ENCODE measurements at regions not wholly inside any gene's neighbourhood (a gene's known extent, or its start where the extent isn't known, plus 50 kb on each side); places are given as distances from the start of the nearest gene placed in this dataset.
"Not testable (repeated sequence)": the region's sequence is repeated elsewhere in the genome, so short reads cannot be mapped to it uniquely, and the experiment has no call there.

DNA sequence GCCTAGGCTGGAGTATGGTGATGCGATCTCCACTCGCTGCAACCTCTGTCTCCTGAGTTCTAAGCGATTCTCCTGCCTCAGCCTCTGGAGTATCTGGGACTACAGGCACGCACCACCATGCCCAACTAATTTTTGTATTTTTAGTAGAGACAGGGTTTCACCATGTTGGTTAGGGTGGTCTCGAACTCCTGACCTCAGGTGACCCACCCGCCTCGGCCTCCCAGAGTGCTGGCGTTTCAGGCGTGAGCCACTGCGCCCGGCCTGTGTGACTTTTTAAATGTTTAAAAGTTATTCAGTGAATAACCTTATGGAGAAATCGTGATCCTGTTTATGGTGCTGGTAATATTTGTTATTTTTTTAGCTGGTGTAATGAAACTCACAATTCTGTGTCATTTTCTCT is 304.6 kb downstream of the PCDH7 start:
- not testable (repeated sequence) for H3K9me3 ChIP-seq (ENCODE audit: control insufficient read depth, insufficient read depth, low read length); H3K27me3 ChIP-seq (ENCODE audit: control insufficient read depth, insufficient read depth, low read length); H3K36me3 ChIP-seq (ENCODE audit: control insufficient read depth, insufficient read depth, low read length); H3K4me3 ChIP-seq (ENCODE audit: low read length); DNase-seq (ENCODE audit: low read depth, low spot score); H3K4me1 ChIP-seq (ENCODE audit: control insufficient read depth, insufficient read depth, low read length); H3K27ac ChIP-seq (ENCODE audit: low read length)
- no CpG with 5 or more reads among the region's 12 CpGs for WGBS (ENCODE audit: insufficient coverage, insufficient read length)

DNA sequence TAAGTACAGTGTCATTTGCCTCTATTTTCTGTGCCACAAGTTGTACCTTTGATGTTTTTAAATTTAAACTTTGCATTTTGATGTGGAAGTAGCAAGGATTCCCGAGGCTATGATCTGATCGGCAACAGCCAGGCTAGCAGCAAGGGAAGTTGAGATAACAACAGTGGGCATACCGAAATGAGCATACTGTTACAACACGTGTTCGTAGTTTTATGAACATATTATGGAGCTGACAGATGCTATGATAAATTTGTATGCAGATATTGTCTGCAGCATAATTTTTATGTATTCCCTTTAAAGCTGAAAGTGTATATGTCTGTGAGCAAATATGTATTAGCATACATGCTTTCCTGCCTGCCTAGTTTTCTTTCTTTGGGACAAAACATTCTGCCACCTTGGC is 306.1 kb downstream of the PCDH7 start:
- WGBS (ENCODE audit: insufficient coverage, insufficient read length), result no CpG with 5 or more reads among the region's 5 CpGs
- Histone ChIP-seq H3K27ac (ENCODE audit: low read length) (no peak overlapping the region), H3K4me3 (ENCODE audit: low read length) (no peak overlapping the region), H3K27me3 (ENCODE audit: control insufficient read depth, insufficient read depth, low read length) (no peaks in the 10 kb centered on the region), H3K36me3 (ENCODE audit: control insufficient read depth, insufficient read depth, low read length) (no peaks in the 10 kb centered on the region), H3K9me3 (ENCODE audit: control insufficient read depth, insufficient read depth, low read length) (no peaks in the 10 kb centered on the region), H3K4me1 (ENCODE audit: control insufficient read depth, insufficient read depth, low read length) (peaks cover 2% of the 10 kb centered on the region; the same call in 1 of the 2 replicates)
- no peak for DNase-seq (ENCODE audit: low read depth, low spot score)

DNA sequence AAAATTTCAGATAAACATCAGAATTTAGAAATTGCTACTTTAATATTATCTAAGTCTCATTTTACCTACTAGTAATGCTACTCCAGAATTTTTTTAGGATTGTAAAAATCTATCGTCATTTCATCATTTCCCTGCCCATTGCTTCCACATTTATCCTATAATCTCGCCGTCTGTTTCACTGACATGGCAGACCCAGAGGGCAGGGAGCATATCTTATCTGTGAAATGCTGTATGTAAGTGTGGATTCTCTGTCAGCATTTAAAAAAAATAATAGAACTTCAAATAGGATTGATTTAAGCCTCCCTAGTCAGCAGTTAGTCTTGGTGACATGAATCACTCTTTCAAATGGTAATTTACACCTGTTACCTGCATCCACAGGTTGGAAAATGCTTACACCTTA is 314.4 kb downstream of the PCDH7 start:
- WGBS (ENCODE audit: insufficient coverage, insufficient read length), result no CpG with 5 or more reads among the region's 3 CpGs
- Histone ChIP-seq H3K4me1 (ENCODE audit: control insufficient read depth, insufficient read depth, low read length) (peaks cover 2% of the 10 kb centered on the region; the same call in 1 of the 2 replicates), H3K27me3 (ENCODE audit: control insufficient read depth, insufficient read depth, low read length) (no peaks in the 10 kb centered on the region), H3K27ac (ENCODE audit: low read length) (no peak overlapping the region), H3K9me3 (ENCODE audit: control insufficient read depth, insufficient read depth, low read length) (no peaks in the 10 kb centered on the region), H3K36me3 (ENCODE audit: control insufficient read depth, insufficient read depth, low read length) (no peaks in the 10 kb centered on the region), H3K4me3 (ENCODE audit: low read length) (no peak overlapping the region)
- no peak for DNase-seq (ENCODE audit: low read depth, low spot score)

DNA sequence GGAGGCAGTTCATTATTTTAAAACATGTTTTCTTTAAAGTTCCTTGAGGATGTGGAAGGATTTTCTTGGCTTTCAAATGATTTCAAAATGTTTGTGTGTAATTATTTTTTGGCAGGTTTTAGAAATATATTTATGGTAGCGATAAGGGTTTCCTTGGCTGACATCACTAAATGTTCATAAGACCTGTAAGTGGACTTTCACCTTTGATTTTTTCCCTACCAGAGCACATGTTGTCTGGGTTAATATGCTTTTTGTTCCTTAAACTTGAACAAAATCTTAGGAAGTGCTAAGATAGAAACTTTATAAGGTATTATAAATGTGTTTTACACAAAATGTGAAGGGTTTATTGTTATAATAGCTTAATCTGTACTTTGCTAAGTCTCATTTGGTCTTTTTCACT is 315.6 kb downstream of the PCDH7 start:
- 100% methylated on average over 1 of the region's 1 CpG for WGBS (ENCODE audit: insufficient coverage, insufficient read length)
- Histone ChIP-seq H3K36me3 (ENCODE audit: control insufficient read depth, insufficient read depth, low read length) (no peaks in the 10 kb centered on the region), H3K27ac (ENCODE audit: low read length) (no peak overlapping the region), H3K4me3 (ENCODE audit: low read length) (no peak overlapping the region), H3K4me1 (ENCODE audit: control insufficient read depth, insufficient read depth, low read length) (no peaks in the 10 kb centered on the region), H3K27me3 (ENCODE audit: control insufficient read depth, insufficient read depth, low read length) (no peaks in the 10 kb centered on the region), H3K9me3 (ENCODE audit: control insufficient read depth, insufficient read depth, low read length) (no peaks in the 10 kb centered on the region)
- no peak for DNase-seq (ENCODE audit: low read depth, low spot score)

DNA sequence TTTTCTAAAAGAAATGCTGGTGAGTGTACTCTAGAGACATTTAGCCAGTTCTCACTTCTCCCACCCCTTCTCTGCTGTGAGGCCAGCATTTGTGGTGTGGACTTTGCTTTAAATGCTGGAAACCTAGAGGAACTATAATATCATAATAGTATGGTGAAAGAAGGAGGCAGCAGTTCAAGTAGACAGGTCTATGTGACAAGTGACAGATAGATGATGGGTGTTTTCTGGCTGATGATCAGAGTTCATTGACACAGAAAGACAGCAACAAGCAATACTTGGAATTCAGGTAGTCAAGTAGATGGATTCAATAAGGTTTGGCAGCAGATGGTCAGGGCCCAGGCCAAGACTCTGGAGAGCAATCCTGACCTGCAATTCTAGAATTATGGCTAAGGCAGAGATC is 317.5 kb downstream of the PCDH7 start:
- no peaks in the 10 kb centered on the region for H3K27me3 ChIP-seq (ENCODE audit: control insufficient read depth, insufficient read depth, low read length)
- no peak overlapping the region for H3K27ac ChIP-seq (ENCODE audit: low read length)
- no peak overlapping the region for H3K4me3 ChIP-seq (ENCODE audit: low read length)
- H3K36me3 ChIP-seq (ENCODE audit: control insufficient read depth, insufficient read depth, low read length), result no peaks in the 10 kb centered on the region
- no peak for DNase-seq (ENCODE audit: low read depth, low spot score)
- peaks cover 1% of the 10 kb centered on the region; the same call in 1 of the 2 replicates for H3K4me1 ChIP-seq (ENCODE audit: control insufficient read depth, insufficient read depth, low read length)
- no peaks in the 10 kb centered on the region for H3K9me3 ChIP-seq (ENCODE audit: control insufficient read depth, insufficient read depth, low read length)

DNA sequence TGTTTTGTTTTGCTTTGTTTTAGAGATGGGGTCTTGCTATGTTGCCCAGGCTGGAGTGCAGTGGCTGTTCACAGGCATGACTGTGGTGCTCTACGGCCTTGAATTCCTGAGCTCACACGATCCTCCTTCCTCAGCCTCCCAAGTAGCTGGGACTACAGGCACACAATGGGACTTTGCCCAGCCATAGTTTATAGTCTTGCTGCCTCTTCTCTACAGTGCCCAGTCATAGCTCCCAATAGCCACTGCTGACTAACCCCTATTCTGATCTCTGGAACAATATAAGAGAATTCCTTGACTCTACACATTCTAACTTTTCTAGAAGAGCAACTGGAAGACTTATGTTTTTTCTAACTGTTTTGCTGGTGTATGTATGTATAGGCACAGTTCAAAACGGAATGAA is 319.2 kb downstream of the PCDH7 start:
- H3K27me3 ChIP-seq (ENCODE audit: control insufficient read depth, insufficient read depth, low read length), result no peaks in the 10 kb centered on the region
- no peak overlapping the region for H3K4me3 ChIP-seq (ENCODE audit: low read length)
- H3K4me1 ChIP-seq (ENCODE audit: control insufficient read depth, insufficient read depth, low read length), result peaks cover 1% of the 10 kb centered on the region; the same call in 1 of the 2 replicates
- DNase-seq (ENCODE audit: low read depth, low spot score), result no peak
- no peaks in the 10 kb centered on the region for H3K9me3 ChIP-seq (ENCODE audit: control insufficient read depth, insufficient read depth, low read length)
- no CpG with 5 or more reads among the region's 3 CpGs for WGBS (ENCODE audit: insufficient coverage, insufficient read length)
- no peaks in the 10 kb centered on the region for H3K36me3 ChIP-seq (ENCODE audit: control insufficient read depth, insufficient read depth, low read length)
- no peak overlapping the region for H3K27ac ChIP-seq (ENCODE audit: low read length)

DNA sequence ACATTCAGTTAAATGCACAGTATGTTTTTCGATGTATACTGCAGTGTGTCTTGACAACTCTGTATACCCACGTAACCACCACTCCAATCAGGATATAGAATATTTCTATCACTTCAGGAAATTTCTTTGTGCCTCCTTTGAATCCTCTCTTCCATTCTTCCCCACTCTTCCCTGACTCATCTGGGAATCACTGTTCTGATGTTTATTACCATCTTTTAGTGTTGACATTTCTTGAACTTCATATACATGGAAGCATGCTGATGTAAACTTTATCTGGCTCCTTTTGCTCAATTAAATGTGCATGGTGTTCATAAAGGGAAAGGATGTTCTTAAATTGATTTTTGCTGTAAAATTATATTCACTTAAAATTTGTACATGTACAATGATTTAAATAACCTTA is 319.9 kb downstream of the PCDH7 start:
- no peak overlapping the region for H3K27ac ChIP-seq (ENCODE audit: low read length)
- no peaks in the 10 kb centered on the region for H3K27me3 ChIP-seq (ENCODE audit: control insufficient read depth, insufficient read depth, low read length)
- H3K4me1 ChIP-seq (ENCODE audit: control insufficient read depth, insufficient read depth, low read length), result peaks cover 1% of the 10 kb centered on the region; the same call in 1 of the 2 replicates
- H3K4me3 ChIP-seq (ENCODE audit: low read length), result no peak overlapping the region
- DNase-seq (ENCODE audit: low read depth, low spot score), result no peak
- no peaks in the 10 kb centered on the region for H3K36me3 ChIP-seq (ENCODE audit: control insufficient read depth, insufficient read depth, low read length)
- H3K9me3 ChIP-seq (ENCODE audit: control insufficient read depth, insufficient read depth, low read length), result no peaks in the 10 kb centered on the region
- WGBS (ENCODE audit: insufficient coverage, insufficient read length), result no CpG with 5 or more reads among the region's 2 CpGs

DNA sequence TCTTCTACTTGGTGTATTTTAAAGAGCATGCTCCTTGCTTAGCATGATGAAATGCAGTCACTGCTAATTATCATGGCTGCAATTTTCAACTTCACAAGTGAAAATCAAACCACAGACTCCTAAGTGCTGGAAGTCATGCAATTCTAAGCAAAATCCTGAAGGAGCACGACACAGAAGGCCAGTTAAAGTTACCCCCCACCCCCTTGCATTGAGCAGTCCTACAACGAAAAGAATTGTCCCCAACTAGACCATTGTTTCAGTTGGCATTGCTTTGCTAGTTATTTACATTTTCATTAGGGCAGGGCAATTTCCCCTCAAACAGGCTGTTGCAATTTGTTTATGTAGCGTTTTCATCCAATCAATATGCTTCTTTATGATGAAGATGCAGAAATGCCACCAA is 321.2 kb downstream of the PCDH7 start:
- Histone ChIP-seq H3K9me3 (ENCODE audit: control insufficient read depth, insufficient read depth, low read length) (no peaks in the 10 kb centered on the region), H3K4me1 (ENCODE audit: control insufficient read depth, insufficient read depth, low read length) (peaks cover 1% of the 10 kb centered on the region; the same call in 1 of the 2 replicates), H3K36me3 (ENCODE audit: control insufficient read depth, insufficient read depth, low read length) (no peaks in the 10 kb centered on the region), H3K4me3 (ENCODE audit: low read length) (no peak overlapping the region), H3K27ac (ENCODE audit: low read length) (no peak overlapping the region), H3K27me3 (ENCODE audit: control insufficient read depth, insufficient read depth, low read length) (no peaks in the 10 kb centered on the region)
- WGBS (ENCODE audit: insufficient coverage, insufficient read length), result no CpG with 5 or more reads among the region's 3 CpGs
- DNase-seq (ENCODE audit: low read depth, low spot score), result no peak

DNA sequence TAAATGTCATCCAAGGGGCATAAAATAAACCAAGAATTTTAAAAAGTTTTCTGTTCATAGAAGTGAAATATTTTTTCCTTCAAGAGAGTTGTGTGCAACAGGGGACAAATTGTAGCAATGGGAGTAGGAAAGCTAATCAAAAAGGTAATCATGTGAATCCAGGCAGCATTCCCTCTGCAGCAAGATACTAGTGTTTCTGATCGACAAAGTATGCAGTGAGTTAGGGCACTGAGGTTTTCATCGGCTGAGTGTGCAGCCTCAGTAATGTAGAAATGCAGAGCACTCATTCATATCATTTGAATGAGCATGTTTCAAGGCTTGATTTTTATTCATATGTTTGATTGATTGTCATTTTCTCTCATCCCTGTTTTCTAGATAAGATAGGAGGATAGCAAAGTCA is 321.7 kb downstream of the PCDH7 start:
- Histone ChIP-seq H3K27me3 (ENCODE audit: control insufficient read depth, insufficient read depth, low read length) (no peaks in the 10 kb centered on the region), H3K36me3 (ENCODE audit: control insufficient read depth, insufficient read depth, low read length) (no peaks in the 10 kb centered on the region), H3K9me3 (ENCODE audit: control insufficient read depth, insufficient read depth, low read length) (no peaks in the 10 kb centered on the region), H3K4me1 (ENCODE audit: control insufficient read depth, insufficient read depth, low read length) (peaks cover 1% of the 10 kb centered on the region; the same call in 1 of the 2 replicates), H3K27ac (ENCODE audit: low read length) (no peak overlapping the region), H3K4me3 (ENCODE audit: low read length) (no peak overlapping the region)
- no CpG with 5 or more reads among the region's 2 CpGs for WGBS (ENCODE audit: insufficient coverage, insufficient read length)
- DNase-seq (ENCODE audit: low read depth, low spot score), result no peak

DNA sequence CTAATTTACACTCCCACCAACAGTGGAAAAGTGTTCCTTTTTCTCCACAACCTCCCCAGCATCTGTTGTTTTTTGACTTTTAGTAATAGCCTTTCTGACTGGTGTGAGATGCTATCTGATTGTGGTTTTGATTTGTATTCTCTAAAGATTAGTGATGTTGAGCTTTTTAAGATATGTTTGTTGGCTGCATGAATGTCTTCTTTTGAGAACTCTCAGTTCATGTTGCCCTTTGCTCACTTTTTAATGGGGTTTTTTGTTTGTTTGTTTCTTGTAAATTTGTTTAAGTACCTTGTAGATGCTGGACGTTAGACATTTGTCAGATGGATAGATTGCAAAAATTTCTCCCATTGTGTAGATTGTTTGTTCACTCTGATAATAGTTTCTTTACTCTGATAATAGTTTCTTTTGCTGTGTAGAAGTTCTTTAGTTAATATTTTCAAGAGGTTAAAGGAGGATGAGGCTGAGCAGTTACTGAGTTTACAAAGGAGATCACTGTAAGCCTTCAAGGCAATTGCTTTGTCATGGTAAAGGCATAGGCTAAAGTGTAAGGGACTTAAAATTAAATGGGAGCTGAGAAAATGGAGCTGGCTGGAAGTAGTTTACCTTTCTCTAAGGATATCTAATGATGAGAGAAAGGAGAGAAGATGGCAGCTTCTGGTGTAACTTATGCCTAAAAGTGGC is 323.4 kb downstream of the PCDH7 start:
- no CpG with 5 or more reads among the region's 1 CpG for WGBS (ENCODE audit: insufficient coverage, insufficient read length)
- DNase-seq (ENCODE audit: low read depth, low spot score), result no peak
- Histone ChIP-seq H3K9me3 (ENCODE audit: control insufficient read depth, insufficient read depth, low read length) (no peaks in the 10 kb centered on the region), H3K36me3 (ENCODE audit: control insufficient read depth, insufficient read depth, low read length) (no peaks in the 10 kb centered on the region), H3K27me3 (ENCODE audit: control insufficient read depth, insufficient read depth, low read length) (no peaks in the 10 kb centered on the region), H3K27ac (ENCODE audit: low read length) (no peak overlapping the region), H3K4me3 (ENCODE audit: low read length) (no peak overlapping the region), H3K4me1 (ENCODE audit: control insufficient read depth, insufficient read depth, low read length) (peaks cover 1% of the 10 kb centered on the region; the same call in 1 of the 2 replicates)

DNA sequence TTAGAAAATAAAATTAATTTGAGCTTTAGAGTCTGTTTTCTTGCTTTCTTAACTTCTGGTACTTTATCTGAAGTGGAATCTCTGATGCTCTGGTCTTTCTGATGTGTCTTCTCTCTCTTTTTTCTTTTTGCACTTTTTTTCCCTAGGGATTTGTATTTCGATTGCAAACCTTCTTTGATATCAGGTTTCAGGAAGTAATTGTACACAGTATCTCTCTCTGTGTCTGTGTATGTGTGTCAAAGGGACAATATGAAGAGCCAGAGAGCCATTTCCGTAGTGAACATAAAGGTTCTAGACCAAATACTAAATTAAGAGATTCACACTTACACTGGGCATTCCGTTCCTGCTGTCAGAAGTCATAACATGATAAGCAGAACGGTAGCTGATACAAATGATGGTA is 325.0 kb downstream of the PCDH7 start:
- DNase-seq (ENCODE audit: low read depth, low spot score), result no peak
- no peaks in the 10 kb centered on the region for H3K9me3 ChIP-seq (ENCODE audit: control insufficient read depth, insufficient read depth, low read length)
- H3K27ac ChIP-seq (ENCODE audit: low read length), result no peak overlapping the region
- peaks cover 1% of the 10 kb centered on the region; the same call in 1 of the 2 replicates for H3K4me1 ChIP-seq (ENCODE audit: control insufficient read depth, insufficient read depth, low read length)
- WGBS (ENCODE audit: insufficient coverage, insufficient read length), result no CpG with 5 or more reads among the region's 4 CpGs
- no peaks in the 10 kb centered on the region for H3K27me3 ChIP-seq (ENCODE audit: control insufficient read depth, insufficient read depth, low read length)
- no peak overlapping the region for H3K4me3 ChIP-seq (ENCODE audit: low read length)
- H3K36me3 ChIP-seq (ENCODE audit: control insufficient read depth, insufficient read depth, low read length), result no peaks in the 10 kb centered on the region

All from iPS DF 6.9 (cell line).